HL-60 (cell line): ENCODE measurements at regions not wholly inside any gene's neighbourhood (a gene's known extent, or its start where the extent isn't known, plus 50 kb on each side); places are given as distances from the start of the nearest gene placed in this dataset.

Experiments
- DNase-seq, 2 experiments: peaks; one replicate each; pipeline ENCODE4 v3.0.0-alpha.2; 2010 to 2020; ENCODE audit warnings: low read depth in 1 of 2, low spot score in 1 of 2
- H3K27ac ChIP-seq: fragments of 250-450 bp; sonication (Bioruptor Pico); replicated peaks from 2 replicates; pipeline ENCODE4 v1.5.1; 2020; ENCODE audit warnings: mild to moderate bottlenecking, moderate library complexity
- H3K27me3 ChIP-seq: fragments of 250-450 bp; sonication (Bioruptor Pico); 2 replicates; pipeline ENCODE4 v1.5.1; 2021; ENCODE audit warnings: mild to moderate bottlenecking, moderate library complexity; ENCODE audit not compliant: insufficient read depth, poor library complexity, severe bottlenecking
- H3K4me3 ChIP-seq: replicated peaks from 2 replicates; pipeline ENCODE4 v1.5.1; 2011; ENCODE audit warnings: mild to moderate bottlenecking, control low read depth, low read length; ENCODE audit not compliant: insufficient read depth
- CTCF ChIP-seq: IDR thresholded peaks from one replicate; pipeline ENCODE4 v1.5.1; 2011; ENCODE audit warnings: low read length, control low read depth, inconsistent platforms; ENCODE audit not compliant: insufficient read depth
- GABPA ChIP-seq: IDR thresholded peaks from 2 replicates; pipeline ENCODE4 v1.6.1; 2012; ENCODE audit warnings: low read depth
- POLR2AphosphoS5 ChIP-seq: IDR thresholded peaks from 2 replicates; pipeline ENCODE4 v1.6.1; 2012; ENCODE audit warnings: low read depth
- REST ChIP-seq: IDR thresholded peaks from 2 replicates; pipeline ENCODE4 v1.6.1; 2012; ENCODE audit warnings: low read depth; ENCODE audit not compliant: insufficient replicate concordance
- SPI1 ChIP-seq: IDR thresholded peaks from 2 replicates; pipeline ENCODE4 v1.6.1; 2012; ENCODE audit warnings: low read depth, mild to moderate bottlenecking, borderline replicate concordance

- TF ChIP-seq POLR2AphosphoS5 (no peak), CTCF (no peak), REST (no peak), SPI1 (no peak), GABPA (no peak)
- Histone ChIP-seq H3K4me3 (no peak overlapping the region), H3K27ac (no peak overlapping the region), H3K27me3 (no peaks in the 10 kb centered on the region)
- no peak for DNase-seq
Observed at GRCh38 chr5:2281446-2281845, 398.7 kb upstream of the IRX4 start.

GRCh38 chr5:2280318-2280717 is 397.6 kb upstream of the IRX4 start:
- DNase-seq, result no peak
- TF ChIP-seq REST (no peak), SPI1 (no peak), GABPA (no peak), CTCF (no peak), POLR2AphosphoS5 (no peak)

GRCh38 chr5:2278825-2279456 is 396.2 kb upstream of the IRX4 start:
- no peaks in the 10 kb centered on the region for H3K27me3 ChIP-seq
- DNase-seq, result no peak
- no peak for TF ChIP-seq CTCF
- TF ChIP-seq REST, result no peak
- TF ChIP-seq SPI1, result no peak
- TF ChIP-seq GABPA, result no peak
- no peak for TF ChIP-seq POLR2AphosphoS5

More at GRCh38 chr5:2280318-2280717, 397.6 kb upstream of the IRX4 start:
- no peak overlapping the region for H3K27ac ChIP-seq
- H3K4me3 ChIP-seq, result no peak overlapping the region
- H3K27me3 ChIP-seq, result no peaks in the 10 kb centered on the region

More at GRCh38 chr5:2278825-2279456, 396.2 kb upstream of the IRX4 start:
- Histone ChIP-seq H3K4me3 (no peak overlapping the region), H3K27ac (no peak overlapping the region)
